GM15510 (cell line): ENCODE measurements at regions not wholly inside any gene's neighbourhood (a gene's known extent, or its start where the extent isn't known, plus 50 kb on each side); places are given as distances from the start of the nearest gene placed in this dataset.

Source experiments
- POLR2A ChIP-seq: IDR thresholded peaks from 3 replicates; pipeline ENCODE4 v1.6.1; 2011; ENCODE audit warnings: borderline replicate concordance; ENCODE audit not compliant: insufficient read length; ENCODE audit errors: extremely low read depth

DNA sequence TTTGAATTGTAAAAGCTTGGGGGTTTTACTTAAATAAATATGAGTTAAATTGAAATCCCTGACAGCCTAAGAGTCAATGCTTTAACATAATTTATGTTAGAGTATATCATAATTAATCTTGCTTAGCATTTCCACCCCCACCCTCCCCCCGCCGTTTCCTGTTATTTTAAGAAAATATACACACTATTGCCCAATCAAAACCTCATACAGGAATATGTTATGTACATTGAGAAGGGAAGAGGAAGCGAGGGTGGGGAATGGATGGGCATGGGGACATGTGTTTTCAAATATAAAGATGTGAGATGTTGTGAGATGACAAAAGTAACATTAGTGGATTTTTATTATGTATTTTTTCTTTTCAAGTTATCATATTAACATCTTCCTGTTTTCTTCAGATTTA lies 561.1 kb upstream of the MEF2C start:
- TF ChIP-seq POLR2A = no peak

DNA sequence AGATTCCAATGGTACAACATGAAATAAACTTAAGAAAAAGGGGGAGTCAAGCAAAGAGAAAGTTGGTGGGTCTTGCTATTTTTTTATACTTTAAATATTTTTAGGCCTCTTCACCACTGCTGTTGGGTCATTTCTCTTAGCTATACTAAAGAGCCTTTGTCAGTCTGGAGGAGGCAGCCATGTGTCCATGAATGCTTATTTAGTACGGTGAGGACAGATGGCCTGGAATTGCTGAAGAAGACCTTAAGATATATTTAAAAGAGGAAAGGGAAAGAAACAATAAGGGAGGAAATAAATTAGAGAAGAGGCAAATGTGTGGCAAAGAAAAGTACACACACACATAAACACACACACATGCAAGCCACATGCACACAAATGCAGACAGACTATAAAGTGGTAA lies 560.5 kb upstream of the MEF2C start:
- TF ChIP-seq POLR2A = no peak

DNA sequence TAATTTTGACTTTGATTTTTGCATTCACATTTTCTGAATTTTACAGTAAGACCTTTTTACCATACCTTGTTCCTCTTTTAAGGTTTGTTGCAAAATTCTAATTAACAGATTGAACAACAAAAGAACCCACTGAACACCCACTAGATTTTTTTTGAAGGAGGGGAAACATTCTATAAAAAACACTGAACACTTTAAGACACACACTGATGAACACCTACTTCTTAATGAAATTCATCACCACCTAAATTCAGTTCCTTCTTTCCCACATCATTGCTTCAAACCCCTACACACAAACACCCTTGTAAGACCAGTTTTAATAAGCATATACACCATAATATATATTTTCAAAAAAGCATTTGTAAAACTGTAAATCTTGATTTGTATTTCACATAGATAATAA lies 559.0 kb upstream of the MEF2C start:
- no peak for TF ChIP-seq POLR2A

DNA sequence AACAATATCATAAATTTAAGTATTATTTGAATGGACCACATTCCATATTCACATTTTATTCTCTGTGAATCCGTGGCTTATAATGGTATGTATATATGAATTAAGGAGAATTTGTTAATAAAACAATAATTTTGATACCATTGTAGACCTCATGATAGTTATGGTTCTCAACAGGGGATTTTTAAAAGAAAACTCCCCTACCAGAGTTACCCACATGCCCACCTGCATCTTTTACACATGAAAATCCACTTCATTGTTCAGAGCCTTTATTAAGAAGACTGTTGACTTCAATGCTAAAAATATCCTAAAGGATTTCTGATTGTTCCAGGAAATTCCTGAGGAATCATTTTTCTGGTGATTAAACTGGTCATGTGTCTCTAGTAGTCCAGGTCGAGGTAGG lies 557.7 kb upstream of the MEF2C start:
- TF ChIP-seq POLR2A = no peak

DNA sequence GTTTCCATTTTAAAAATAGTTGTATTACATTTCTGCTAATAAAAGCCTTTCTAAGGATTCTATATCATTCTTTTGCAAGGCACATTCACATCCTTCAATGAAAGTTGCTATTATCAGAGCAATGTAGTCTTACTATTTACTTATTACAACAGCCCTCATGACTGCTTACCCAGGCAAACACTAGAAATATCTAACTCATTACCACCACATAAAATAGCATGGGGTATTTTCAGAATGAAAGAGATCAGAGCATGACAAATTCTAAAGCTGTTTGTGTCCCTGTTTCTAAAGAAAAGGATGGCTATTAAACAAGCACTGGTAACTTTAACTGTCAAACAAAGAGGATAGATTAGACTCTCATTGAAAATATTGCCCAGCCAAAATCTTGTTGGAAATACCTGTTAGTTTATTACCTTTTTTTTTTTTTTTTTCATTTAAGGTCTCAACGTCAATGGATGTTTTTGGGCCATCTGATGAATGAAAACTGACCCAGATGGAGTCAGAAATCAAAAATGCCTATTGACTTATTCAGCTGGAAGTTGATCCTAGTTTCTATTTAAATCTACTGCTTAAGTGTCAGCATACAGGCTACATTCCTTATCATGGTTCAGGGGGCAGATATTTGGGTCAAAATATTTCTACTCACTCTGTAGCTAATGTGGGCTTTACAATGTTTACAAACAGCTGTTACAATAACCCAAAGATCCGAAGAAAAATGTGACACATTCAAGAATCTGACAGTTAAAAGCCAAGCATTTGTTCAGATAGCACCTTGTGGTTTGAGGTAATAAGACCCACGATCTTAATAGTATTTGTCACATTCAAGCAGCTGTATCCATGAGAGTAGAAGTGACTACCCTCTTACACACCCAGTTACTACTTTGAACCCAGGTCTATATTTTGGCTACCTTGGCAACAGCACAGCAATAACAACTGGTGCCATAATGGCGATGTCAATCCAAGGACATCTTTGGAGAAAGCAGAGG lies 554.8 kb upstream of the MEF2C start:
- no peak for TF ChIP-seq POLR2A

DNA sequence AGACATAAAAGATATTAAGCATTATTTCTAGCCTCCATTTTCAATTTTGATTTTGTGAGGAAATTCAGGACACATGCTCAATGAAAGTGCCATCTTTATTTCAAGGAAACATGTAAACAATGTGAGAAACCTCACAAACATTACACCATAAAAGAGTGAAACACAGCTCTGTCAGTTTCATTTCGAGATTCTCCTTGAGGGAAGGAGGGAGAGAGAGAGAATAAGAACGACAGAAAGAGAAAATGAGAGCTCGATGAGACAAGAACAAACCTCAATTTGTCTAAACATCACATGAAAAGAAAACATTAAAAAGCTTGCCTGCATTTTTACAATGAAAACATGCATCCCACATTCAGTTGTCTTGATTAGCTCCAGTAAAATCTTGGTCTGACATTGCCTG lies 553.5 kb upstream of the MEF2C start:
- no peak for TF ChIP-seq POLR2A

DNA sequence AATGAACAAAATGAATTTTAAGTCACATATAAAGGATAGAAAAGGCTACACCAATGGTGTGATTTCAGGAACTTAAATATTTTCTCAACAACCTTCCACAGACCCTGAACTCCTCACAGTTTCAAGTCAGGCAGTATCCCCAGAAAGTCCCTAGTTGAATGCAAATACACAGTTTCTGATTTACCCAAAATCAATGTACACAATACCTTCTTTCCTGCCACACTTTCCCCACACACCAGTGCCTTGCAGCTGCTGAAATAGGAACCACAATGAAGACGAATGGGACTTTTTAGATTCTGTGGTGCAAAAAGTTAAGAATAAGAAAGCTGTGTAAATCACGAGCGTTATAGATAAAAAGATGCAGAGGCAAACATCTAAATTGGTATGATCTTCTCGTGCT lies 552.4 kb upstream of the MEF2C start:
- no peak for TF ChIP-seq POLR2A

DNA sequence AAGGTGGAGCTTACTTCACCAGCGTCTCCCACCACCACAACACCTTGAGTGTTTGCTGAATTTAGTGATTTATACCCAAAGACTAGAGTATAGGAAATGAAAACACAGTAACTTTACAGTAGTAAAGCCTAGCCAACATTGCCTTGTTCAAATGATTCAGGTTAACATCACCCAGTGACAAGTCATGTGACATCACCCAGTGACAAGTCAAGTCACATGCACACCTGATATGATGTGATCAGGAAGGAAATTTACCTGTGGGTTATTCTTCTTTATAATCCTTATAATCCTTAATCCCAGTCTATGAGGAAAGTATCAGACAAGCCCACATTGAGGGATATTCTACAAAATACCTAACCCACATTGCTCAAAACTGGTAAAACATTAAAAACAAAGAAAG lies 545.6 kb upstream of the MEF2C start:
- no peak for TF ChIP-seq POLR2A

DNA sequence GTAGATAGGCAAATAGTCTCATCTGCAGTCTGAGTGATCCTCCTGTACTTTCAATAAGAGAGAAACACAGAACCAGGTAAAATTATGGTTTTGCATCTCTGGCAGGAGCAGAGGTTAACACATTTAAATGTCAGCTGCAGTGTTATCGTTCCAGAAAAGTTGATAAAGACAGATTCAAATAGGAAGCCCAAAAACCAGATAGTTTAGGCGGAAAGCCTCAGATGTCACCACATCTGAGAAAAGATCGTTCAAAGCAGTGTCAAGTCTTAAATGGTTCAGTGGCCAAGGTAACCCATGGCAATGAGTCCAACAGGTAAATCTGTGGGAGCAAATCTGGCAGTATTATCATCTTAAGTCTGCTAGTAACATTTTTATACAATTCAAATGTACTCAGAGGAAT lies 542.1 kb upstream of the MEF2C start:
- TF ChIP-seq POLR2A = no peak

DNA sequence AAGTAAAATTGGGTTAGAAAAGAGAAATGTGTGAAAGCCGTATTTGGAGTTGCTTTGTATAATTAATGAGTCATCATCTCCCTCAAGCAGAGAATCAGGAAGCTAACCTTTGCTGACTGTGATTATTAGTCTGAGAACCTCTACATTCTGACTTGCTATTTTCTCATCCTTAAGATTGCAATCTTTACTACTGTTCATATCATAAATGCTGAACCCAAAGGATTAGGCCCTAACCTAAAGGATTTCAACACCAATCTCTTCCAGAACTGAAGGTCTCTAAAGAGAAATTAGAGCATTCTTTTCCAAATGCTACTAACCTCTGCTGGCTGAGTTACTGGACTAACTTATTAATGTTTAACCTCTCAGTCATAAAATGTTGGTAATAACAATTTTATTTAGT lies 538.1 kb upstream of the MEF2C start:
- TF ChIP-seq POLR2A = no peak

DNA sequence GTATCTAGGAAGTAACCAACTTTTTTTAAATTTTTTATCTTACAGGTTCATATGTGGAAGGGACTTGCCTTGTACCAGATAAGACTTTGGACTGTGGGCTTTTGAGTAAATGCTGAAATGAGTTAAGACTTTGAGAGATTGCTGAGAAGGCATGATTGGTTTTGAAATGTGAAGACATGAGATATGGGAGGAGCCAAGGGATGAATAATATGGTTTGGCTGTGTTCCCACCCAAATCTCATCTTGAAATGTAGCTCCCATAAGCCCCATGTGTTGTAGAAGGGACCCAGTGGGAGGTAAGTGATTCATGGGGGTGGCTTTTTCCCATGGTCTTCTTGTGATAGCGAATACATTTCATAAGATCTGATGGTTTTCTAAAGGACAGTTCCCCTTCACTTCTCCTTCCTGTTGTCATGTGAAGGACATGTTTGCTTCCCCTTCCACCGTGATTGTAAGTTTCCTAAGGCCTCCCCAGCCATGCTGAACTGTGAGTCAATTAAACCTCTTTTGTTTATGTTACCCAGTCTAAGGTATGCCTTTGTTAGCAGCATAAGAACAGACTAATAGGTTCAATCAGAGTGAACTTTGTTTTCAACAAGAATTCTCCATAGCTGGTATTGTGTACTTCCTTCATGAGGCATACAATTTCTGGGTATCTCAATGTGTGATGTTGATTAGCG lies 535.6 kb upstream of the MEF2C start:
- TF ChIP-seq POLR2A = no peak

DNA sequence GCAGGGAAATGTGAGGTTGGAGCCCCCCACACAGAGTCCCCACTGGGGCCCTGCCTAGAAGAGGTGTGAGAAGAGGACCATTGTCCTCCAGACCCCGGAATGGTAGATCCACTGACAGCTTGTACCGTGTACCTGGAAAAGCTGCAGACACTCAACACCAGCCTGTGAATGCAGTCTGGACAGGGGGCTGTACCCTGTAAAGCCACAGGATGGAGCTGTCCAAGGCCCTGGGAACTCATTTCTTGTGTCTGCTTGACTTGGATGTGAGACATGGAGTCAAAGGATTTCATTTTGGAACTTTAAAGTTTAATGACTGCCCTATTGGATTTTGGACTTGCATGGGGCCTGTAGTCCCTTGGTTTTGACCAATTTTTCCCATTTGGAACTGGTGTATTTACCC lies 535.0 kb upstream of the MEF2C start:
- TF ChIP-seq POLR2A = no peak

DNA sequence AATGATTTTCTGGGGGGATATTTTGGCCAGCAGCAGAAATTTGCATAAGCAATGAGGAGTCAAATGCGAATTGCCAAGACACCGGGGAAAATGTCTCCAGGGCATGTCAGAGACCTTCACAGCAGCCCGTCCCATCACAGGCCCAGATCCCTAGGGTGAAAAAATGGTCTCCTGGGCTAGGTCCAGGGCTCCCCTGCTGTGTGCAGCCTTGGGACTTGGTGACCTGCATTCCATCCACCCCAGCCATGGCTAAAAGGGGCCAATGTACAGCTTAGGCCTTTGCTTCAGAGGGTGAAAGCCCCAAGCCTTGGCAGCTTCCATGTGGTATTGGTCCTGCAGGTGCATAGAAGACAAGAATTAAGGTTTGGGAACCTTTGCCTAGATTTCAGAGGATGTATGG lies 534.5 kb upstream of the MEF2C start:
- TF ChIP-seq POLR2A = no peak

DNA sequence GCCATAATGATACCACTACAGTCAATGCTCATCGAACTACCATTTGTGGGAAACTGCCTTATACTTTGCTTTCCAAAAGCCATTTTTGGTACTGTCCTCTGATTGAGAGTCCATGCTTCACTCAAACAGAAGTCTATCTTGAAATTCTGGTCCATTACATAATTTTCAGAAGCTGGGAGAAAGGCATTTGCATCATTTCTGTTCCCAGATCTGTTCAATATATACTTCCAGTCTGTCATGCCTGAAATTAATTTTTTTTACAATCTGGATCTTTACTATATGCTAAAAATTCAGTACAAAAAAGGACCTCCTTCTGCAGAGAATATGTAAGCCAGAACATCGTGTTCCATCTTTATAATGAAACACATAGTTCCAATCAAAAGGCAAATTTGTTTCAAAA lies 528.9 kb upstream of the MEF2C start:
- TF ChIP-seq POLR2A = no peak

DNA sequence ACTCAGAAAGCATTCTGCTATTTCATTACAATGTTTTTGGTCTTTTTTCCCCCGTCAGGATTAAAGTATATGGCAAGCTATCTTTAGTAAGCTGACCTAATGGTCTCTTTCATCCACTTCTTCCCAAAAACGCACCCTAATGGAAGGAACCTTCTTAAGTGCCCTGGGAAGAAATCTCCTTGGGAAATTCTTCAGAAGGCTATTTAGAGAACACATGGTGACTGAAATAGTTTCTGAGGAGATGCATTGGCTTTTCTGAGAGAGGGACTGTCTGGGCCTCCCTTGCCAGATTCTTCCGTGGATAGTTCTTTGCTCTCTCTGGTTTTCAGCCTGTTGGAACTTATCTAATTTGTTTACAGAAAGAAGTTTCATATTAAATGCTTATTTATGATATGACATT lies 524.1 kb upstream of the MEF2C start:
- TF ChIP-seq POLR2A = no peak

DNA sequence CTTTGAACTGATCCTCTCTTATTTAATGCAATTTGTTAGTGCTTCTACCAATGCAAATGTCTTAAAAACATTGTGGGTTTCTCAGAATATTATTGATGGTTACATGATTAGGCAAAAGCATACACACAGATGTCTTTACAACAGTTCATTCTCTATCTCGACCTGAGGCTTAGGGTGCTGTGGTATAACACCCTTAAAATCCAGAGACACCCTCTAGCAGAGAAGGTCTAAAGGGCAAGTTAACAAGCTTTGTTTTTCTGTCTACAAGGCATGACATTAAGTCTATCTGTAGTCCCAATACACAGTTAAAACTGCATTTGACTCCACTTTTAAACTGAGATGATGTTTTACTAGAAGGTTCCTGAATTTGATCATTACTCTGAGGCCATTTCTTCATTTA lies 518.7 kb upstream of the MEF2C start:
- no peak for TF ChIP-seq POLR2A
